H9 (cell line): ENCODE measurements at regions not wholly inside any gene's neighbourhood (a gene's known extent, or its start where the extent isn't known, plus 50 kb on each side); places are given as distances from the start of the nearest gene placed in this dataset.

Experiments
- DNase-seq: peaks from one replicate; pipeline ENCODE4 v3.0.0-alpha.2; 2017
- H2AFZ ChIP-seq: one replicate; pipeline ENCODE4 v1.6.1; 2013; ENCODE audit warnings: mild to moderate bottlenecking, low read length, control low read depth, moderate library complexity
- H2AK5ac ChIP-seq: 2 replicates; pipeline ENCODE4 v1.6.1; 2013; ENCODE audit warnings: low read length, control low read depth, mixed read lengths; ENCODE audit not compliant: insufficient read length
- H2BK120ac ChIP-seq: one replicate; pipeline ENCODE4 v1.6.1; 2013; ENCODE audit warnings: low read depth, mild to moderate bottlenecking, low read length, control low read depth, inconsistent platforms; ENCODE audit not compliant: poor library complexity, severe bottlenecking
- H2BK12ac ChIP-seq: 2 replicates; pipeline ENCODE4 v1.6.1; 2013; ENCODE audit warnings: low read length, control low read depth, mixed read lengths, low read depth; ENCODE audit not compliant: insufficient read length
- H2BK15ac ChIP-seq: 2 replicates; pipeline ENCODE4 v1.6.1; 2013; ENCODE audit warnings: low read depth, low read length, control low read depth
- H2BK20ac ChIP-seq: one replicate; pipeline ENCODE4 v1.6.1; 2013; ENCODE audit warnings: low read depth, mild to moderate bottlenecking, low read length, control low read depth, inconsistent platforms; ENCODE audit not compliant: poor library complexity, severe bottlenecking
- H2BK5ac ChIP-seq: 2 replicates; pipeline ENCODE4 v1.6.1; 2013; ENCODE audit warnings: low read length, control low read depth, mixed read lengths; ENCODE audit not compliant: insufficient read length
- H3K14ac ChIP-seq: 2 replicates; pipeline ENCODE4 v1.6.1; 2013; ENCODE audit warnings: low read length, control low read depth; ENCODE audit not compliant: insufficient read depth
- H3K18ac ChIP-seq: 2 replicates; pipeline ENCODE4 v1.6.1; 2013; ENCODE audit warnings: low read depth, mild to moderate bottlenecking, mixed read lengths, low read length, control low read depth; ENCODE audit not compliant: insufficient read length
- H3K23ac ChIP-seq: 2 replicates; pipeline ENCODE4 v1.6.1; 2013; ENCODE audit warnings: low read length, control low read depth, mixed read lengths, low read depth; ENCODE audit not compliant: insufficient read length
- H3K23me2 ChIP-seq: 2 replicates; pipeline ENCODE4 v1.6.1; 2013; ENCODE audit warnings: low read depth, mild to moderate bottlenecking, mixed read lengths, low read length, control low read depth; ENCODE audit not compliant: insufficient read length, poor library complexity, severe bottlenecking
- H3K27ac ChIP-seq: 2 replicates; pipeline ENCODE4 v1.5.1; 2013; ENCODE audit warnings: low read length, control low read depth, mixed read lengths, low read depth; ENCODE audit not compliant: insufficient read length
- H3K27me3 ChIP-seq: 2 replicates; pipeline ENCODE4 v1.6.1; 2013; ENCODE audit warnings: low read length, control low read depth, inconsistent platforms; ENCODE audit not compliant: insufficient read depth
- H3K4ac ChIP-seq: 2 replicates; pipeline ENCODE4 v1.6.1; 2013; ENCODE audit warnings: low read depth, mild to moderate bottlenecking, control low read depth, inconsistent platforms, low read length, moderate library complexity
- H3K4me1 ChIP-seq: 2 replicates; pipeline ENCODE4 v1.6.1; 2013; ENCODE audit warnings: low read length, control low read depth, inconsistent platforms; ENCODE audit not compliant: insufficient read depth
- H3K4me2 ChIP-seq: 2 replicates; pipeline ENCODE4 v1.6.1; 2013; ENCODE audit warnings: low read length, control low read depth, mixed read lengths; ENCODE audit not compliant: insufficient read length, insufficient read depth
- H3K56ac ChIP-seq: 2 replicates; pipeline ENCODE4 v1.6.1; 2013; ENCODE audit warnings: low read depth, mild to moderate bottlenecking, mixed read lengths, low read length, control low read depth; ENCODE audit not compliant: insufficient read length
- H3K79me1 ChIP-seq: 2 replicates; pipeline ENCODE4 v1.6.1; 2013; ENCODE audit warnings: low read depth, mild to moderate bottlenecking, moderate library complexity, low read length, control low read depth, inconsistent platforms; ENCODE audit not compliant: insufficient read depth, poor library complexity, severe bottlenecking
- H3K79me2 ChIP-seq: 2 replicates; pipeline ENCODE4 v1.6.1; 2013; ENCODE audit warnings: low read length, control low read depth, inconsistent platforms; ENCODE audit not compliant: insufficient read depth
- H3K9ac ChIP-seq: 2 replicates; pipeline ENCODE4 v1.6.1; 2013; ENCODE audit warnings: low read length, control low read depth, mixed read lengths; ENCODE audit not compliant: insufficient read length; ENCODE audit errors: extremely low read depth
- H3K9me3 ChIP-seq: one replicate; pipeline ENCODE4 v1.6.1; 2013; ENCODE audit warnings: low read depth, low read length, inconsistent platforms; ENCODE audit not compliant: control insufficient read depth
- H3T11ph ChIP-seq: one replicate; pipeline ENCODE4 v1.6.1; 2013; ENCODE audit warnings: mild to moderate bottlenecking, low read length, control low read depth, inconsistent platforms
- H4K20me1 ChIP-seq: one replicate; pipeline ENCODE4 v1.6.1; 2013; ENCODE audit not compliant: control insufficient read depth, insufficient read length, insufficient read depth
- H4K5ac ChIP-seq: 2 replicates; pipeline ENCODE4 v1.6.1; 2013; ENCODE audit warnings: low read depth, mild to moderate bottlenecking, mixed read lengths, low read length, control low read depth; ENCODE audit not compliant: insufficient read length
- H4K8ac ChIP-seq: replicated peaks from 2 replicates; pipeline ENCODE4 v1.6.1; 2013; ENCODE audit warnings: low read length, control low read depth, mixed read lengths, low read depth; ENCODE audit not compliant: insufficient read length
- H4K91ac ChIP-seq: 2 replicates; pipeline ENCODE4 v1.6.1; 2013; ENCODE audit warnings: low read depth, mild to moderate bottlenecking, moderate library complexity, mixed read lengths, low read length, control low read depth; ENCODE audit not compliant: insufficient read length
- H3K27ac Mint-ChIP-seq, 3 experiments: 2 replicates in 2 of 3; 3 replicates in 1 of 3; pipeline ENCODE4 v1.8.0; 2020 to 2021; ENCODE audit warnings: mixed read lengths in 3 of 3, mild to moderate bottlenecking in 1 of 3, moderate library complexity in 1 of 3
- H3K27me3 Mint-ChIP-seq: 2 replicates; pipeline ENCODE4 v1.8.0; 2021; ENCODE audit warnings: low read depth, mild to moderate bottlenecking, moderate library complexity, mixed read lengths
- H3K36me3 Mint-ChIP-seq, 3 experiments: 2 replicates in 2 of 3; 3 replicates in 1 of 3; pipeline ENCODE4 v1.8.0; 2020 to 2021; ENCODE audit warnings: low read depth in 3 of 3, mixed read lengths in 3 of 3; ENCODE audit not compliant: insufficient read depth in 1 of 3
- H3K4me1 Mint-ChIP-seq, 2 experiments: 2 replicates each; pipeline ENCODE4 v1.8.0; 2020; ENCODE audit warnings: mixed read lengths in 2 of 2
- H3K4me3 Mint-ChIP-seq, 2 experiments: 2 replicates in 1 of 2; 3 replicates in 1 of 2; pipeline ENCODE4 v1.8.0; 2020 to 2021; ENCODE audit warnings: mild to moderate bottlenecking in 2 of 2, mixed read lengths in 2 of 2, moderate library complexity in 1 of 2
- H3K9me3 Mint-ChIP-seq, 2 experiments: 2 replicates in 1 of 2; 3 replicates in 1 of 2; pipeline ENCODE4 v1.8.0; 2020; ENCODE audit warnings: mild to moderate bottlenecking in 2 of 2, mixed read lengths in 2 of 2, moderate library complexity in 1 of 2
- CTCF ChIP-seq: fragments of 200-600 bp; sonication (generic); conservative IDR thresholded peaks from 3 replicates; pipeline ENCODE4 v1.8.0; 2021; ENCODE audit warnings: antibody characterized with exemption, mild to moderate bottlenecking
- WGBS: extraction: QIAGEN DNeasy Blood & Tissue Kit; methylation state at CpG from one replicate; pipeline ENCODE4 v1.1.7; 2013; ENCODE audit warnings: missing lambda C conversion rate, low lambda C conversion rate, mixed read lengths; ENCODE audit not compliant: insufficient read length; ENCODE audit errors: extremely low coverage; 5-methylcytosine and 5-hydroxymethylcytosine counted together

GRCh38 chr10:44473146-44473545, 88.2 kb upstream of the CXCL12 start:
- no CpG with 5 or more reads among the region's 3 CpGs for WGBS

More at GRCh38 chr10:44473146-44473545, 88.2 kb upstream of the CXCL12 start:
- H3K4me1 Mint-ChIP-seq: no peaks in the 10 kb centered on the region
- Histone ChIP-seq H3K79me2 (no peaks in the 10 kb centered on the region), H2BK15ac (no peak overlapping the region), H3K9me3 (no peaks in the 10 kb centered on the region), H2BK12ac (no peak overlapping the region), H2AFZ (no peak overlapping the region), H4K8ac (no peak overlapping the region), H4K20me1 (no peaks in the 10 kb centered on the region), H3K9ac (no peak overlapping the region), H3K27me3 (no peaks in the 10 kb centered on the region), H3K4me1 (no peaks in the 10 kb centered on the region), H3K23me2 (no peaks in the 10 kb centered on the region), H3K4ac (no peak overlapping the region), H3K27ac (no peak overlapping the region), H2BK20ac (no peak overlapping the region), H2BK5ac (no peak overlapping the region), H3T11ph (no peak overlapping the region), H3K79me1 (no peaks in the 10 kb centered on the region), H3K4me2 (no peak overlapping the region), H2BK120ac (no peak overlapping the region), H4K5ac (no peak overlapping the region), H3K23ac (no peak overlapping the region), H2AK5ac (no peak overlapping the region), H4K91ac (no peak overlapping the region), H3K56ac (no peak overlapping the region), H3K14ac (no peak overlapping the region), H3K18ac (no peak overlapping the region)
- H3K9me3 Mint-ChIP-seq: peaks cover 0 to 2% of the 10 kb centered on the region in 2 experiments; a peak in 2 of 5 replicates
- DNase-seq: no peak
- no peaks in the 10 kb centered on the region; the same call in none of the 2 replicates for H3K27me3 Mint-ChIP-seq
- H3K36me3 Mint-ChIP-seq: no peaks in the 10 kb centered on the region; a peak in 1 of 7 replicates
- no peak overlapping the region for H3K4me3 Mint-ChIP-seq
- TF ChIP-seq CTCF: no peak
- no peak overlapping the region for H3K27ac Mint-ChIP-seq
